ENCODE measurements at regions not wholly inside any gene's neighbourhood (a gene's known extent, or its start where the extent isn't known, plus 50 kb on each side); places are given as distances from the start of the nearest gene placed in this dataset.
"Not testable (repeated sequence)": the region's sequence is repeated elsewhere in the genome, so short reads cannot be mapped to it uniquely, and the experiment has no call there.

DNA sequence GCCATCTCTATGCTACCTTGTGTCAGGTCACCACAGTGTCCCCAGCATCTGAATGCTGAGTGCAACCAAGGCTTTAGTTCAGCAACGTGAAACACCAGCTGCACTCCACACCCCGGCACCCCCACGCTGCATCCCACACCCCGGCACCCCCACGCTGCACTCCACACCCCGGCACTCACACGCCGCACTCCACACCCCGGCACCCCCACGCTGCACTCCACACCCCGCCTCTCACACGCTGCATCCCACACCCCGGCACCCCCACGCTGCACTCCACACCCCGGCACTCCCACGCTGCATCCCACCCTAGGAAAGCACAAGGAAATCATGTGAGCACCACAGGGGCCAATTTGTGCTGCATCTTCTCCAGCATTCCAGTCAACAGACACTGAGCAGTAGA lies 199.8 kb upstream of the FRG1 start:
- CTCF ChIA-PET = no interaction called here
- Mint-ChIP-seq H3K9me3 (ENCODE audit: low read depth) (peaks cover 6% of the 10 kb centered on the region), H3K27ac (no peak overlapping the region), H3K4me3 (no peak overlapping the region), H3K27me3 (peaks cover 2% of the 10 kb centered on the region), H3K36me3 (ENCODE audit: low read depth) (no peaks in the 10 kb centered on the region), H3K4me1 (no peaks in the 10 kb centered on the region)
- POLR2A ChIA-PET = no interaction called here
- ATAC-seq (no peak), DNase-seq (no peak)
- intact Hi-C loops (cut with DNase I, micrococcal nuclease) = no loop called here

DNA sequence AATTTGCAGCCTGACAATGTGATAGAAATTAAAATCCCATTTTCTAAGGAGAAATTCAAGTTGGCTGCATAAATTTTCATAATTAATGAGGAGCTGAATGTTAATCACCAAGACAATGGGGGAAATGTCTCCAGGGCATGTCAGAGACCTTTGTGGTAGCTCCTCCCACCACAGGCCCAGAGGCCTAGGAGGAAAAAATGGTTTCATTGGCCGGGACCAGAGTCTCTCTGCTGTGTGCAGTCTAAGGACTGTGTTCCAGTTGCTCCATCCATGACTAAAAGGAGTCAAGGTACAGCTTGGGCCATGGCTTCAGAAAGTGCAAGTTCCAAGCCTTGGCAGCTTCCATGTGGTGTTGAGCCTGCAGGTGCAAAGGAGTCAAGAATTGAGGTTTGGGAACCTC lies 187.6 kb upstream of the FRG1 start:
- H3K4me1 Mint-ChIP-seq; intact Hi-C loops (cut with DNase I, micrococcal nuclease); H3K27ac Mint-ChIP-seq; POLR2A ChIA-PET; H3K9me3 Mint-ChIP-seq (ENCODE audit: low read depth); DNase-seq; CTCF ChIA-PET; ATAC-seq; H3K27me3 Mint-ChIP-seq; H3K4me3 Mint-ChIP-seq; H3K36me3 Mint-ChIP-seq (ENCODE audit: low read depth): not testable (repeated sequence)

DNA sequence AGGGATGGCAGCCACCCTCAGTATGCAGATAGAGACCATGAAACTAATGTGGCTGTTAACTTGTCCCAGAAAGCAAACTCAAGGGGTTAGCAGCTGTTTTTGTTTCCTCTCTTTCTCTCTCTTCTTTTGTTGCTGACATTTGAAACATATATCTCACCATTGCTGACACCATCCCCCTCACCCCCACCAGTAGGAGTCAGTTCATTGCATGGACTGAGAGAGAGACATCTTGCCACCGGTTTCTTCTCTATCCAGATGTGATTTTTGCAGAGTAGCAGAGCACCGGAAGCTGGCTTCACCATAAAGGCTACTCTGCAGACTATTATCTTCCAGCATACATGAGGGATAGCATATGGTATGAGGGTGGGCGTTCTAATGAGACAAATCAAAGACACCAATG lies 177.1 kb upstream of the FRG1 start:
- DNase-seq (no peak), ATAC-seq (no peak)
- no peak overlapping the region for H3K27ac Mint-ChIP-seq
- H3K4me3 Mint-ChIP-seq = no peak overlapping the region
- no peaks in the 10 kb centered on the region for H3K4me1 Mint-ChIP-seq
- POLR2A ChIA-PET = no interaction called here
- intact Hi-C loops (cut with DNase I, micrococcal nuclease) = no loop called here
- H3K9me3 Mint-ChIP-seq (ENCODE audit: low read depth) = peaks cover 7% of the 10 kb centered on the region
- CTCF ChIA-PET = no interaction called here
- peaks cover 1% of the 10 kb centered on the region for H3K36me3 Mint-ChIP-seq (ENCODE audit: low read depth)
- no peaks in the 10 kb centered on the region for H3K27me3 Mint-ChIP-seq

DNA sequence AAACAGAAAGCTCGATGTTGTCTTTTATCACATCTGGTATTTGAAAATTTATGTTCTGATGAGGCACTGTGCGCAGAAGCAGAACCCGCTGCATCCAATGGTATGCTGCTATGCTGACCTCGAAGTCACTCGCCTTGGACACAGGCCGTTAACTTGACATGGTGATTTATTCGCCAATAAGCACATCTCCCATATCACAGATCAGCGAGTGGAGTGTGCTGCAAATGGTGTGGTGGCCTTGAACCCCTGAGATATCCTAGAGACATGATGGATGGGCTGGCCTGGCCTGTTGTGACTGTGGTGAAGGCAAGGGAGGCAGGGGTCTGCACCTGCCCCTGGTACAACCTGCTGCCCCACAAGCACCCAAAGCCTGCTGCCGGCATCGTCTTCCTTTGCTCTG lies 175.4 kb upstream of the FRG1 start:
- intact Hi-C loops (cut with DNase I, micrococcal nuclease) = no loop called here
- H3K4me3 Mint-ChIP-seq = no peak overlapping the region
- no peaks in the 10 kb centered on the region for H3K4me1 Mint-ChIP-seq
- DNase-seq (no peak), ATAC-seq (no peak)
- no peaks in the 10 kb centered on the region for H3K27me3 Mint-ChIP-seq
- peaks cover 1% of the 10 kb centered on the region for H3K36me3 Mint-ChIP-seq (ENCODE audit: low read depth)
- no peak overlapping the region for H3K27ac Mint-ChIP-seq
- CTCF ChIA-PET = no interaction called here
- peaks cover 2% of the 10 kb centered on the region for H3K9me3 Mint-ChIP-seq (ENCODE audit: low read depth)
- POLR2A ChIA-PET = no interaction called here

DNA sequence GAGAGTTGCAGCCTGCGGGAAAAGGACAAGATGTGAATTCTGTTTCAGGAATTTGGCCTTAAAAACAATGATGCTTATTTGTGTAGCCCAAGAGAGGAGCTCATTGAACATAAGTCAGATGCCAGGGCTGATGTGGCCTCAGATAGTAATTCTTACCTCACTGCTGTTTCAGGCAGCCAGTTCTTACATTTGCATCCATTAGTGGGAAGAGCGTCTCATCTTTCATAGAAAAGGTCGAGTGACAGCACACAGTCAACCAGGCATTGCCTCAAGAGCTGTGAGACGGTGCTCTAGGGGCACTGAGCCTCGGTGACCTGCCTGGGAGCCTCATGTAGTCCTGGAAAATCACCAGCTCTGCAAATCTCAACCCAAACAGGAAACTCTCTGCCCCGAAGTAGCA lies 174.9 kb upstream of the FRG1 start:
- intact Hi-C loops (cut with DNase I, micrococcal nuclease) = no loop called here
- CTCF ChIA-PET = no interaction called here
- H3K27me3 Mint-ChIP-seq = no peaks in the 10 kb centered on the region
- no peaks in the 10 kb centered on the region for H3K4me1 Mint-ChIP-seq
- H3K36me3 Mint-ChIP-seq (ENCODE audit: low read depth) = peaks cover 1% of the 10 kb centered on the region
- POLR2A ChIA-PET = no interaction called here
- DNase-seq (no peak), ATAC-seq (no peak)
- no peak overlapping the region for H3K4me3 Mint-ChIP-seq
- no peaks in the 10 kb centered on the region for H3K9me3 Mint-ChIP-seq (ENCODE audit: low read depth)
- H3K27ac Mint-ChIP-seq = no peak overlapping the region

DNA sequence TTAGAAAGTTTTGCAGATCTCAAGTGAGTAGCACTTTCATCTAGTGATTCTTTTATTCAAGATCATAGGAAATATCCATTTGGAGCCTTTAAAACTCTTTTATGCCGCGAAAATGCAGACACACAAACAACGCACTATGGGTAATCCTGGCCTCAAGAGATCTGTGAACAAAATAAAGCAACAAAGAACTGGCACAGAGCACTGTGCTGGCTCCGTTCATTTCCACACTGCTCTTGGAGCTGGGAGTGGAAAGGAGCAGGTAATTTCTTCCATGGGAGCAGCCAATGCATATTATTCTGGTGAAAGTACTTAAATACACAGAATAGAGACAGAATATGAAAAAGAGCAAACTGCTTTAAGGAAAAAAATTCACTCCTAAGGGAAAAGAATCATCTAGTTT lies 172.7 kb upstream of the FRG1 start:
- no peaks in the 10 kb centered on the region for H3K27me3 Mint-ChIP-seq
- DNase-seq (no peak), ATAC-seq (no peak)
- ChIA-PET CTCF (no interaction called here), POLR2A (no interaction called here)
- no peak overlapping the region for H3K4me3 Mint-ChIP-seq
- H3K36me3 Mint-ChIP-seq (ENCODE audit: low read depth) = no peaks in the 10 kb centered on the region
- intact Hi-C loops (cut with DNase I, micrococcal nuclease) = no loop called here
- H3K9me3 Mint-ChIP-seq (ENCODE audit: low read depth) = no peaks in the 10 kb centered on the region
- no peaks in the 10 kb centered on the region for H3K4me1 Mint-ChIP-seq
- no peak overlapping the region for H3K27ac Mint-ChIP-seq

DNA sequence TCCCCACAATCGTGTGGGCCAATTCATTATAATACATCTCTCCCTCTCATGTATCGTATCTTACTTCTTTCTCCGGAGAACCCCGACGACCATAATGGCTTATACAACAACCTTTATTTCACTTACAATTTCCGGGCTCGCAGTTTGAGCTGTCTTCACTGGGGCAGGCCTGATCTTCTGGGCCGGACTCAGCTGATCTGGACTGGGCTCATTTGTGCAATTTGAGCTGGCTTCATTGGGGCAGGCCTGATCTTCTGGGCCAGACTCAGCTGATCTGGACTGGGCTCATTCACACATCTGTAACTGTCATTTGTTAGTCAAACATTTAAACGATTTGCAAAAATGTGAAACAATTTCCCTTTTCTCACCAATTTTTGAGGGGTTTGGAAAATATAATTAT lies 171.5 kb upstream of the FRG1 start:
- Mint-ChIP-seq H3K27ac (no peak overlapping the region), H3K36me3 (ENCODE audit: low read depth) (no peaks in the 10 kb centered on the region), H3K4me3 (no peak overlapping the region), H3K9me3 (ENCODE audit: low read depth) (no peaks in the 10 kb centered on the region), H3K4me1 (no peaks in the 10 kb centered on the region), H3K27me3 (no peaks in the 10 kb centered on the region)
- CTCF ChIA-PET = interaction anchor here (0.6 kb wide), 1 partner anchor 98 kb away, joined by 3 read pairs; no protein-coding TSS in a partner anchor
- no peak for ATAC-seq
- POLR2A ChIA-PET = no interaction called here
- no peak for DNase-seq
- intact Hi-C loops (cut with DNase I, micrococcal nuclease) = no loop called here

DNA sequence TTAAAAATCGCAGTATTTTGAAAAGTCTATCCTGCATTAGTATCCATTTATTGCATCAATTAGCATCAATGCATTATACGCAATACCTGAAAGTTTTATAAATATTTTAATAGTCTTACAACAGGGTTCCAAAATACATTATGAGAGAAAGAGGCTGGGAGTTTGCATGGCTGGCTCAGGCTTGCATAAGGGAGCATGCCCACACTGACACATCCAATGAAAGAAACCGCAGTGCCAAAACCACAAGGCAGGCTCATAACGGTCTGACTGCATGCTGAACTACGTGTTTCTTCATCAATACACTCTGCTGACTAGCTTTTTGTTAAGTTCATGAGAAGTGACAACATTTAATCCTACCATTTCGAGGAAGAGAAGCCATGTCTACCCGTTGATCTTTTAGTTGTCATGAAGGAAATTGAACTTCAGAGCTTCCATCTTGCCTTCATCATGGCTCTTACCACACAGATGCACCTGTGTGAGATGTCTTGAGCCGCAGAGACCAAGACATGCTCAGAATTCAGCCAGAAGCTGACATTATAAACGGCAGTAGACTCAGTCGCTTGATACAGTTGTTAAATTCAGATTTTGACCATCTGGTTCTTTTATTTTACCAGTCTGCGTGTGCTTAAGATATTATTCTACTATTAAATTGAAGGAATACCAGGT lies 168.8 kb upstream of the FRG1 start:
- Mint-ChIP-seq H3K4me1 (no peaks in the 10 kb centered on the region), H3K27me3 (no peaks in the 10 kb centered on the region), H3K36me3 (ENCODE audit: low read depth) (no peaks in the 10 kb centered on the region), H3K9me3 (ENCODE audit: low read depth) (no peaks in the 10 kb centered on the region), H3K4me3 (no peak overlapping the region), H3K27ac (no peak overlapping the region)
- DNase-seq = no peak
- CTCF ChIA-PET = no interaction called here
- intact Hi-C loops (cut with DNase I, micrococcal nuclease) = no loop called here
- ATAC-seq = no peak
- POLR2A ChIA-PET = no interaction called here

DNA sequence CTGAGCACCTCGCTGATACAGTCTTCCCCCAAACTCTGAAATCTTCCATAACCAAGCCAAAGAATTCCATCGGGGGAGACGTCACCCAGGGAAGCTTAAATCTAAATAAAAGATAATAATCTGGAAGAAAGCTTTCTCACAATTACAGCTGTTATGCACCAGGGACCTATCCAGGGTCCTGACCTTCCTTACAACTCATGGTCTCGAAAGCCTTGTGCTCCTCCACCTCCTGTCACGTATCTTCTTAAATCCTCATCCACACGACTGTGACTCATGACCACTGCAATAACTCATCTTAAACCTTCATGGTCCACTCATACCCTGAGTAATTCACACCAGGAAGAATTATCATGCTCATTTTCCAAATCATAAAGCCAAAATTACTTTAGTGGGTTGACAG lies 166.8 kb upstream of the FRG1 start:
- ChIA-PET CTCF (no interaction called here), POLR2A (no interaction called here)
- DNase-seq (no peak), ATAC-seq (no peak)
- Mint-ChIP-seq H3K36me3 (ENCODE audit: low read depth) (no peaks in the 10 kb centered on the region), H3K27ac (no peak overlapping the region), H3K27me3 (no peaks in the 10 kb centered on the region), H3K4me1 (no peaks in the 10 kb centered on the region), H3K9me3 (ENCODE audit: low read depth) (no peaks in the 10 kb centered on the region), H3K4me3 (no peak overlapping the region)
- intact Hi-C loops (cut with DNase I, micrococcal nuclease) = no loop called here

DNA sequence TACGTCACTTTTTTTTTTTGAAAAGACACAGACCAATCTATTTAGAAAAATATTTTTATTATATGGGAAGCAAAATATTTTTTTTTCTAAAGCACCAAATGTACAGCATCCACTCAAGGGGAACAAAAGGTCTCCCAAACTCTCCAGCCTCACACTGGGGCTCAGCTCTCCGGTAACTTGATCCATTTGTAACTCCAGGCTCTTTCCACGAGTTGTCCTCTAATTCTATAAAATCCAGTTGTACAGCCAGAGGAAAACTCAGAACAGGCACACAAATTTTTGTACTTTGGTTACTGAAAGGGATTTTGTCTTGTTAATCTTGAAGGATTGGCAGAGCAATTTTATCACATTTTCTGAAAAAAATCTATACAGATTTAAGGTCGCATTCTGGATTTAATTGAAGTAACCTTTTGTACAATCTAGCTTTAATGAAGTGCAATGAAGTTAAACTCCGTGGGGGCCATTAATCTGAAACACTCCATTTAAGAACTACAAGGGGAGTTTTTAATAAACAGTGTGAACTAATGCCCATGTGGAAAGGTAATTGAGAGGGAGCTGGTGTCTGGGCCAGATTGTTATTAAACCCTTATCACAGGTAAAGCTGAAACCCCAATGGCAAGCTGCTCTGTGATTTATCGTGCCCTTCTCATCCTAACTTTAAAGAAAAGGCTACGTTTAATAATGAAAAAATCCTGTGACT lies 161.2 kb upstream of the FRG1 start:
- Mint-ChIP-seq H3K36me3 (ENCODE audit: low read depth) (no peaks in the 10 kb centered on the region), H3K27me3 (peaks cover 3% of the 10 kb centered on the region), H3K9me3 (ENCODE audit: low read depth) (no peaks in the 10 kb centered on the region), H3K4me3 (no peak overlapping the region), H3K27ac (no peak overlapping the region), H3K4me1 (no peaks in the 10 kb centered on the region)
- ChIA-PET CTCF (interaction anchor here (0.6 to 2.5 kb wide), 2 partner anchors 14 to 84 kb away, joined by 3 to 9 read pairs; no protein-coding TSS in a partner anchor), POLR2A (no interaction called here)
- ATAC-seq (no peak), DNase-seq (no peak)
- intact Hi-C loops (cut with DNase I, micrococcal nuclease) = no loop called here

DNA sequence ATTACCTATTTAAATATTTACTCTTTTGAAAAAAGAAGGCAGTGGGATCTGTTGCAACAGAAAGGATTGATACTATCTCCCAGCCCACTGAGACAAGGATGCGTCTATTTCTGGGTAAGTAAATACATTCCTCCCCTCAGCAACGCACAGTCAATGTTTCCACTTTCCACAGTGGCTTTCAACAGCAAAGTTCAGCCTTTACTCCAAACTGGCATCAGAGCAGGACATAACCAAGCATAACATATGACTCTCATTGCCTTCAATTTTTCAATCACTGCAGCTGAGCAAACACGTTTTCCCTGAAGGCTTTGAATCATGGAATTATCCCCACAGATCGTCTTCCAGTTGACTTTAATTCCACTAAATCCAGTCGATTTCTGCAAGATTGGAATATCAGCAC lies 160.3 kb upstream of the FRG1 start:
- DNase-seq = no peak
- intact Hi-C loops (cut with DNase I, micrococcal nuclease) = no loop called here

DNA sequence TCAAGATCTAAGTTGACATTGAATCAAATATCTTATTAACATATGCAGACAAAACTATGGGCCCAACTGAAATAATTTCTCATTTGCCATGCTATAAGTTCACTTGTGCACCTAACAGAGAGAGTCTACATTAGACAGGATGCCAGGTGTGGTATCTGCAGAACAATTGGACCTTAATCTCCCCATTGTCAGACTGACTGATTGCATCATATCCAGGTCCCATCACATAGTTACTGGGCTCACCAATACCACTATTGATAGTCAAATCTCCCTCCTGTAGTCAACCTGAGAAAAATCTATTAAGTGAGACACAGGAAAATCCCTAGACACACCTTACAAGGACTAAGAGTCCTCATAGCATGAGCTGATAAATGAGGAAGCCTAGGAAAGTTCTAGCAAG lies 156.0 kb upstream of the FRG1 start:
- DNase-seq (no peak), ATAC-seq (no peak)
- no peak overlapping the region for H3K27ac Mint-ChIP-seq
- ChIA-PET POLR2A (no interaction called here), CTCF (no interaction called here)
- no peaks in the 10 kb centered on the region for H3K9me3 Mint-ChIP-seq (ENCODE audit: low read depth)
- no peak overlapping the region for H3K4me3 Mint-ChIP-seq
- no peaks in the 10 kb centered on the region for H3K36me3 Mint-ChIP-seq (ENCODE audit: low read depth)
- intact Hi-C loops (cut with DNase I, micrococcal nuclease) = no loop called here
- H3K4me1 Mint-ChIP-seq = no peaks in the 10 kb centered on the region
- H3K27me3 Mint-ChIP-seq = peaks cover 6% of the 10 kb centered on the region

More for the DNA sequence above, 160.3 kb upstream of the FRG1 start:
- H3K27ac Mint-ChIP-seq = no peak overlapping the region
- no peak for ATAC-seq
- no peaks in the 10 kb centered on the region for H3K4me1 Mint-ChIP-seq
- H3K4me3 Mint-ChIP-seq = no peak overlapping the region
- H3K27me3 Mint-ChIP-seq = peaks cover 3% of the 10 kb centered on the region
- CTCF ChIA-PET = interaction anchor here (2.5 kb wide), 1 partner anchor 13 kb away, joined by 9 read pairs; no protein-coding TSS in a partner anchor
- no peaks in the 10 kb centered on the region for H3K36me3 Mint-ChIP-seq (ENCODE audit: low read depth)
- H3K9me3 Mint-ChIP-seq (ENCODE audit: low read depth) = no peaks in the 10 kb centered on the region
- POLR2A ChIA-PET = no interaction called here
